ENCODE measurements at regions not wholly inside any gene's neighbourhood (a gene's known extent, or its start where the extent isn't known, plus 50 kb on each side); places are given as distances from the start of the nearest gene placed in this dataset.

GRCh38 chr12:116472193-116472592 lies 87.0 kb upstream of the MAP1LC3B2 start:
- no peaks in the 10 kb centered on the region for H3K9me3 Mint-ChIP-seq
- no peaks in the 10 kb centered on the region for H3K36me3 Mint-ChIP-seq (ENCODE audit: insufficient read depth)
- peaks cover 10% of the 10 kb centered on the region for H3K27me3 Mint-ChIP-seq
- no peaks in the 10 kb centered on the region for H3K4me1 Mint-ChIP-seq
- H3K4me3 Mint-ChIP-seq, result no peak overlapping the region
- ATAC-seq (replicated peaks; ENCODE audit: extremely low read depth, poor library complexity, severe bottlenecking) (no peak), DNase-seq (ENCODE audit: low spot score in 2 of 2) (no peak)
- no peak overlapping the region for H3K27ac Mint-ChIP-seq (ENCODE audit: low read depth)

DNA sequence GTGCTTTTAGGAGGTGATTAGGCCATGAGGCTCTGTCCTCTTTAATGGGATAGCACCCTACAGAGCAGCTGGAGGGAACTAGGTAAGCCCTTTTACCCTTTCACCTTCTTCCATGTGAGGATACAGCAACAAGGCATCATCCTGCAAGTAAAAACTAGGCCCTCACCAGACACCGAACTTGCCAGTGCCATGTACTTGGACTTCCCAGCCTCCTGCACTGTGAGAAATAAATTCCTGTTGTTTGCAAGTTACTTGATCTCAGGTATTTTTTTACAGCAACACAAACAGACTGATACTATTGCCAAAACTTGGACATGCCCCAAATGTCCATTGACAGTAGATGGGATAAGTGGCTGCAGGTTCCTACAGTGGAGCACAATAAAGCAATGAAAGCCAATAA lies 85.8 kb upstream of the MAP1LC3B2 start:
- Mint-ChIP-seq H3K27me3 (peaks cover 10% of the 10 kb centered on the region), H3K36me3 (ENCODE audit: insufficient read depth) (no peaks in the 10 kb centered on the region), H3K27ac (ENCODE audit: low read depth) (no peak overlapping the region), H3K4me1 (no peaks in the 10 kb centered on the region), H3K4me3 (no peak overlapping the region), H3K9me3 (no peaks in the 10 kb centered on the region)
- ATAC-seq (replicated peaks; ENCODE audit: extremely low read depth, poor library complexity, severe bottlenecking), result no peak
- DNase-seq (ENCODE audit: low spot score in 2 of 2), result no peak

DNA sequence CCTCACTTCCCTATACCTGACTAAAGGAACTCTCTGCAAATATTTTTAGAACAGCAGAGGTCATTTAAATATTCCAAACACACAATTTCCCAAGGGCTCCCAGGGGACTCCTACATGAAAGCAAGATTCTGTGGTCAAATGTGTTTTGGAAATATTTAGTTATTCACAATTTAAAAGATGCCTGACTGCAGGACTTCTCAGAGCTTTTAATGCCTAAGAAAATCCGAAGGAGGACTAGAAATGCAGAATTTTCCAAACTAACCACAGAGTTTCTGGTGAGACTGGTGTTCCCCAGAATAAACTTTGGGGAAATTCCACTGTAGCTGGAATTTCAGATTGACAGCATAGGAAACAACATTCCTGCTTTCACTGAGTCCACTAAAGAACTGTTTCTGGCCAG lies 84.8 kb upstream of the MAP1LC3B2 start:
- H3K4me3 Mint-ChIP-seq, result no peak overlapping the region
- H3K4me1 Mint-ChIP-seq, result no peaks in the 10 kb centered on the region
- peaks cover 18% of the 10 kb centered on the region for H3K27me3 Mint-ChIP-seq
- H3K9me3 Mint-ChIP-seq, result no peaks in the 10 kb centered on the region
- no peaks in the 10 kb centered on the region for H3K36me3 Mint-ChIP-seq (ENCODE audit: insufficient read depth)
- DNase-seq (ENCODE audit: low spot score in 2 of 2) (no peak), ATAC-seq (replicated peaks; ENCODE audit: extremely low read depth, poor library complexity, severe bottlenecking) (no peak)
- no peak overlapping the region for H3K27ac Mint-ChIP-seq (ENCODE audit: low read depth)

DNA sequence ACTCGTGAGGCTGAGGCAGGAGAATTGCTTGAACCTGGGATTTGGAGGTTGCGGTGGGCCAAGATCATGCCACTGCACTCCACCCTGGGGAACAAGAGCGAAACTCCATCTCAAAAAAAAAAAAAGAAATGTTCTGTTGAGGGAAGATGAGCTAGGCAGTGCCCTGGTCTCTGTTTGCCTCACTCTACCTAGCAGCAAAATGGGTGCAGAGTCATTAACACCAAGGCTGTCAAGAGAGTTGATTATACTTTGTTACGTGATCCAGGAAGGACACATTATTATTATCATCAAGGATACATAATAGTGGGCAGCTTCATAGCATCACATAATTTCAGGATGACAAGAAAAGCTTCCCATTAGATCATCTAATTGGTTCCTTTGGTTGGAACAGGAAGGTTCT lies 84.3 kb upstream of the MAP1LC3B2 start:
- no peak for DNase-seq (ENCODE audit: low spot score in 2 of 2)
- ATAC-seq (replicated peaks; ENCODE audit: extremely low read depth, poor library complexity, severe bottlenecking), result no peak

GRCh38 chr12:116476227-116476822 lies 82.9 kb upstream of the MAP1LC3B2 start:
- Mint-ChIP-seq H3K27me3 (peaks cover 19% of the 10 kb centered on the region), H3K4me1 (no peaks in the 10 kb centered on the region), H3K9me3 (no peaks in the 10 kb centered on the region), H3K4me3 (no peak overlapping the region), H3K27ac (ENCODE audit: low read depth) (no peak overlapping the region), H3K36me3 (ENCODE audit: insufficient read depth) (no peaks in the 10 kb centered on the region)
- no peak for DNase-seq (ENCODE audit: low spot score in 2 of 2)
- ATAC-seq (replicated peaks; ENCODE audit: extremely low read depth, poor library complexity, severe bottlenecking), result no peak

More for the DNA sequence above, 84.3 kb upstream of the MAP1LC3B2 start:
- Mint-ChIP-seq H3K4me3 (no peak overlapping the region), H3K4me1 (no peaks in the 10 kb centered on the region), H3K36me3 (ENCODE audit: insufficient read depth) (no peaks in the 10 kb centered on the region), H3K27me3 (peaks cover 19% of the 10 kb centered on the region), H3K9me3 (no peaks in the 10 kb centered on the region), H3K27ac (ENCODE audit: low read depth) (no peak overlapping the region)

DNA sequence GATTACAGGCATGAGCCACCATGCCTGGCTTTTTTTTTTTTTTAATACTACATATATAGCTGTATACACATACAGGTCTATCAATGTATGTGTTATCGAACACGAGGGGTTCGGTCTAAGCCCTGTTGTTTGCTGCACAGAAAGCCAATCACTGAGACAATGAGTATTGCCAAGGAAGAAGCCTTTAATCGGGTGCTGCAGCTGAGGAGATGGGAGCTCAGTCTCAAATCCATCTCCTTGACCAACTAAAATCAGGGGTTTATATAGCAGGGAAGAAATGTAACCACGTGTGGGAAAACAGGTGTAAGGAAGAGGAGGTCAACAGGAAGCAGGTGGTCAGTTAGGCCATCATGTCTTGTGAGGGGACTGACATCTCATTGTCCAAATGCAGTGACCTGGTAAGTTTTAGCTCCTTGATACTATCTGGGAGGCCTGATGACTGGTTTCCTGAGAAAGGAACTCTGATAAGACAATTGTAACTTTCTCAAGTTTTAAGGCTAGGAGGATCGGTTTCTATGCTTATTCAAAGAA lies 80.9 kb upstream of the MAP1LC3B2 start:
- H3K4me3 Mint-ChIP-seq, result no peak overlapping the region
- no peak for ATAC-seq (replicated peaks; ENCODE audit: extremely low read depth, poor library complexity, severe bottlenecking)
- H3K27ac Mint-ChIP-seq (ENCODE audit: low read depth), result no peak overlapping the region
- no peaks in the 10 kb centered on the region for H3K36me3 Mint-ChIP-seq (ENCODE audit: insufficient read depth)
- no peak for DNase-seq (ENCODE audit: low spot score in 2 of 2)
- peaks cover 20% of the 10 kb centered on the region for H3K27me3 Mint-ChIP-seq
- H3K9me3 Mint-ChIP-seq, result no peaks in the 10 kb centered on the region
- no peaks in the 10 kb centered on the region for H3K4me1 Mint-ChIP-seq

DNA sequence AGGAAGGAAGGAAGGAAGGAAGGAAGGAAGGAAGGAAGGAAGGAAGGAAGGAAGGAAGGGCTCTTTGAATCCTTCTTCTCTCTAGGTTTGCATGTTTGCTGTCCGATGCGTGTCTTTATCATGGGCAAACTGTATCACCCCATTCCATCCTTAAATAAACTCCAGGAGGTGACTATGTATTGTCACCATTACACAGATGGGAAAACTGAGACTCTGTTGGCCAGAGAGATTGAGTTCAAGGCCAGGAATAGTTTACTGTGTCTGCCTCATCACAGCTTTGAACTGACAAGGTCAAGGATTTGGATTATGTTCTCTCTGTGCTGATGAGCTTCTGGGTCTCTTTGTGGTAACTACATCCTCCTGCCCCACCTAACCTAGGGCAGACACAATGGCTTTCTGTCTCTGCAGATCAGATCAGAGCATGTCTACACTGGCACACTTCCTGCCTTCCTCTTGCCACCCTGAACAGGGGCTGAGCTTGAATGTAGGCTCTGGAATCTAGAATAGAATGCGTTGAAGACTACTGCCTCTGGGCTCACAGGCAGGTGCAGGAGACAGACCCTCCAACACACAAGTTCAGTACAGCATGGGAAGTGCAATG lies 78.9 kb upstream of the MAP1LC3B2 start:
- DNase-seq (ENCODE audit: low spot score in 2 of 2), result no peak
- no peak for ATAC-seq (replicated peaks; ENCODE audit: extremely low read depth, poor library complexity, severe bottlenecking)
- Mint-ChIP-seq H3K4me1 (no peaks in the 10 kb centered on the region), H3K27ac (ENCODE audit: low read depth) (no peak overlapping the region), H3K27me3 (peaks cover 28% of the 10 kb centered on the region), H3K36me3 (ENCODE audit: insufficient read depth) (no peaks in the 10 kb centered on the region), H3K4me3 (no peak overlapping the region), H3K9me3 (no peaks in the 10 kb centered on the region)

- Mint-ChIP-seq H3K4me3 (no peak overlapping the region), H3K4me1 (no peaks in the 10 kb centered on the region), H3K27me3 (peaks cover 18% of the 10 kb centered on the region), H3K9me3 (no peaks in the 10 kb centered on the region), H3K36me3 (ENCODE audit: insufficient read depth) (no peaks in the 10 kb centered on the region), H3K27ac (ENCODE audit: low read depth) (no peak overlapping the region)
- ATAC-seq (replicated peaks; ENCODE audit: extremely low read depth, poor library complexity, severe bottlenecking) (no peak), DNase-seq (ENCODE audit: low spot score in 2 of 2) (no peak)
These were observed 77.5 kb upstream of the MAP1LC3B2 start for GRCh38 chr12:116481726-116482125.

DNA sequence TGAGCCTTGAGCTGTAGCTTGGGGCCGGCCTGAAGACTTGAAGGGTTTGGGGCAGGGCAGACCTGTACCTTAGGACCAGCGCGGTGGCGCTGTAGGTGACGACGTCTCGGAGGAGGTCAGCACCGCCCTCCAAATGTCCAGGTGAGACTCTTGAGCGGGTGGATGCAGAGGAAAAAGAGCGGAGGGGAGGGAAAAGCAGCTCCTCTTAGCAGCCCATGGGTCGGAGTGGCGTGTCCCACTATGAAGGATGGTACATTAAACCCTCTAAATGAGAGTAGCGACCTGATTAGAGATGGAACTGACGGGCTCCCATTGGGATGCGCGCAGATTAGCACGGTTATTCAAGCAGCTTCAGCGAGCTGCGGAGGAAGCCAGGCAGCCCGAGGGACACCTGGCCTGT lies 77.0 kb upstream of the MAP1LC3B2 start:
- Mint-ChIP-seq H3K27ac (ENCODE audit: low read depth) (no peak overlapping the region), H3K9me3 (no peaks in the 10 kb centered on the region), H3K36me3 (ENCODE audit: insufficient read depth) (no peaks in the 10 kb centered on the region), H3K4me3 (no peak overlapping the region), H3K4me1 (no peaks in the 10 kb centered on the region), H3K27me3 (peaks cover 18% of the 10 kb centered on the region)
- DNase-seq (ENCODE audit: low spot score in 2 of 2) (no peak), ATAC-seq (replicated peaks; ENCODE audit: extremely low read depth, poor library complexity, severe bottlenecking) (no peak)

GRCh38 chr12:116482859-116483258 lies 76.3 kb upstream of the MAP1LC3B2 start:
- Mint-ChIP-seq H3K27ac (ENCODE audit: low read depth) (no peak overlapping the region), H3K27me3 (peaks cover 18% of the 10 kb centered on the region), H3K9me3 (peaks cover 1% of the 10 kb centered on the region), H3K4me3 (no peak overlapping the region), H3K4me1 (no peaks in the 10 kb centered on the region), H3K36me3 (ENCODE audit: insufficient read depth) (no peaks in the 10 kb centered on the region)
- ATAC-seq (replicated peaks; ENCODE audit: extremely low read depth, poor library complexity, severe bottlenecking) (no peak), DNase-seq (ENCODE audit: low spot score in 2 of 2) (no peak)

- ATAC-seq (replicated peaks; ENCODE audit: extremely low read depth, poor library complexity, severe bottlenecking), result no peak
- H3K27me3 Mint-ChIP-seq, result peaks cover 11% of the 10 kb centered on the region
- no peak overlapping the region for H3K4me3 Mint-ChIP-seq
- no peak overlapping the region for H3K27ac Mint-ChIP-seq (ENCODE audit: low read depth)
- H3K4me1 Mint-ChIP-seq, result no peaks in the 10 kb centered on the region
- no peaks in the 10 kb centered on the region for H3K36me3 Mint-ChIP-seq (ENCODE audit: insufficient read depth)
- DNase-seq (ENCODE audit: low spot score in 2 of 2), result no peak
- peaks cover 8% of the 10 kb centered on the region for H3K9me3 Mint-ChIP-seq
These were observed 75.0 kb upstream of the MAP1LC3B2 start for GRCh38 chr12:116483959-116484750.

- Mint-ChIP-seq H3K4me1 (no peaks in the 10 kb centered on the region), H3K9me3 (peaks cover 8% of the 10 kb centered on the region), H3K36me3 (ENCODE audit: insufficient read depth) (no peaks in the 10 kb centered on the region), H3K4me3 (no peak overlapping the region), H3K27me3 (peaks cover 9% of the 10 kb centered on the region), H3K27ac (ENCODE audit: low read depth) (no peak overlapping the region)
- ATAC-seq (replicated peaks; ENCODE audit: extremely low read depth, poor library complexity, severe bottlenecking), result no peak
- no peak for DNase-seq (ENCODE audit: low spot score in 2 of 2)
These were observed 74.4 kb upstream of the MAP1LC3B2 start for GRCh38 chr12:116484807-116485206.

- Mint-ChIP-seq H3K4me1 (no peaks in the 10 kb centered on the region), H3K27ac (ENCODE audit: low read depth) (no peak overlapping the region)
These were observed 70.1 kb upstream of the MAP1LC3B2 start for GRCh38 chr12:116489116-116489515.

More at GRCh38 chr12:116489116-116489515, 70.1 kb upstream of the MAP1LC3B2 start:
- Mint-ChIP-seq H3K27me3 (no peaks in the 10 kb centered on the region), H3K9me3 (peaks cover 8% of the 10 kb centered on the region), H3K4me3 (no peak overlapping the region), H3K36me3 (ENCODE audit: insufficient read depth) (no peaks in the 10 kb centered on the region)
- no peak for ATAC-seq (replicated peaks; ENCODE audit: extremely low read depth, poor library complexity, severe bottlenecking)
- no peak for DNase-seq (ENCODE audit: low spot score in 2 of 2)

Data from central memory CD8-positive, alpha-beta T cell (primary cell).